ENCODE measurements at regions not wholly inside any gene's neighbourhood (a gene's known extent, or its start where the extent isn't known, plus 50 kb on each side); places are given as distances from the start of the nearest gene placed in this dataset.

- TF ChIP-seq CTCF (conservative IDR thresholded peaks at IDR 0.05; ENCODE audit: low read depth, low read length) (no peak), EZH2 (IDR thresholded peaks at IDR 0.05; ENCODE audit: borderline replicate concordance, low read depth, low read length, poor library complexity, severe bottlenecking) (no peak)
- no peak overlapping the region for H3K4me3 ChIP-seq (ENCODE audit: low read depth, low read length, poor library complexity, severe bottlenecking)
- POLR2A ChIA-PET (ENCODE audit: low non-redundant PET) = no interaction called here
- no peaks in the 10 kb centered on the region for H3K9me3 ChIP-seq (ENCODE audit: low read depth, low read length, poor library complexity, severe bottlenecking)
- CTCF ChIA-PET = no interaction called here
- no peaks in the 10 kb centered on the region for H3K36me3 ChIP-seq (ENCODE audit: insufficient read depth, low read length, poor library complexity, severe bottlenecking)
- H3K4me1 ChIP-seq (ENCODE audit: insufficient read depth, low read length, poor library complexity, severe bottlenecking) = peaks cover 9% of the 10 kb centered on the region
- no peak overlapping the region for H3K27ac ChIP-seq (ENCODE audit: low read depth, low read length, poor library complexity, severe bottlenecking)
- intact Hi-C loops (cut with micrococcal nuclease; ENCODE audit: unreplicated experiment) = no loop called here
- BruUV-seq (replicated peaks) = no TSS peak
- DNase-seq (ENCODE audit: low spot score) = no peak
- H3K27me3 ChIP-seq (replicated peaks; ENCODE audit: insufficient read depth, low read depth, low read length, poor library complexity) = no peaks in the 10 kb centered on the region
Observed at GRCh38 chr1:234987415-234988154, 141.1 kb downstream of the TOMM20 start.

- POLR2A ChIA-PET (ENCODE audit: low non-redundant PET) = no interaction called here
- Histone ChIP-seq H3K36me3 (ENCODE audit: insufficient read depth, low read length, poor library complexity, severe bottlenecking) (no peaks in the 10 kb centered on the region), H3K27ac (ENCODE audit: low read depth, low read length, poor library complexity, severe bottlenecking) (no peak overlapping the region), H3K4me3 (ENCODE audit: low read depth, low read length, poor library complexity, severe bottlenecking) (no peak overlapping the region), H3K9me3 (ENCODE audit: low read depth, low read length, poor library complexity, severe bottlenecking) (no peaks in the 10 kb centered on the region), H3K4me1 (ENCODE audit: insufficient read depth, low read length, poor library complexity, severe bottlenecking) (peaks cover 9% of the 10 kb centered on the region), H3K27me3 (replicated peaks; ENCODE audit: insufficient read depth, low read depth, low read length, poor library complexity) (no peaks in the 10 kb centered on the region)
- no peak for DNase-seq (ENCODE audit: low spot score)
- CTCF ChIA-PET = no interaction called here
- intact Hi-C loops (cut with micrococcal nuclease; ENCODE audit: unreplicated experiment) = no loop called here
- BruUV-seq (replicated peaks) = no TSS peak
- no peak for TF ChIP-seq EZH2 (IDR thresholded peaks at IDR 0.05; ENCODE audit: borderline replicate concordance, low read depth, low read length, poor library complexity, severe bottlenecking)
- TF ChIP-seq CTCF (conservative IDR thresholded peaks at IDR 0.05; ENCODE audit: low read depth, low read length) = no peak
Observed at GRCh38 chr1:234986750-234987414, 141.8 kb downstream of the TOMM20 start.

GRCh38 chr1:234985516-234986294 is 142.9 kb downstream of the TOMM20 start:
- BruUV-seq (replicated peaks) = no TSS peak
- Histone ChIP-seq H3K36me3 (ENCODE audit: insufficient read depth, low read length, poor library complexity, severe bottlenecking) (no peaks in the 10 kb centered on the region), H3K9me3 (ENCODE audit: low read depth, low read length, poor library complexity, severe bottlenecking) (no peaks in the 10 kb centered on the region), H3K4me3 (ENCODE audit: low read depth, low read length, poor library complexity, severe bottlenecking) (no peak overlapping the region), H3K4me1 (ENCODE audit: insufficient read depth, low read length, poor library complexity, severe bottlenecking) (peaks cover 9% of the 10 kb centered on the region), H3K27me3 (replicated peaks; ENCODE audit: insufficient read depth, low read depth, low read length, poor library complexity) (no peaks in the 10 kb centered on the region), H3K27ac (ENCODE audit: low read depth, low read length, poor library complexity, severe bottlenecking) (no peak overlapping the region)
- ChIA-PET CTCF (no interaction called here), POLR2A (ENCODE audit: low non-redundant PET) (no interaction called here)
- no peak for TF ChIP-seq EZH2 (IDR thresholded peaks at IDR 0.05; ENCODE audit: borderline replicate concordance, low read depth, low read length, poor library complexity, severe bottlenecking)
- TF ChIP-seq CTCF (conservative IDR thresholded peaks at IDR 0.05; ENCODE audit: low read depth, low read length) = no peak
- DNase-seq (ENCODE audit: low spot score) = no peak
- intact Hi-C loops (cut with micrococcal nuclease; ENCODE audit: unreplicated experiment) = no loop called here
